ENCODE measurements at regions not wholly inside any gene's neighbourhood (a gene's known extent, or its start where the extent isn't known, plus 50 kb on each side); places are given as distances from the start of the nearest gene placed in this dataset.

GRCh38 chr1:184160236-184160635 is 108.7 kb downstream of the TSEN15 start:
- TF ChIP-seq POLR2A (IDR thresholded peaks at IDR 0.05; ENCODE audit: extremely low read depth, insufficient read length): no peak
- TF ChIP-seq, protein P1, sequence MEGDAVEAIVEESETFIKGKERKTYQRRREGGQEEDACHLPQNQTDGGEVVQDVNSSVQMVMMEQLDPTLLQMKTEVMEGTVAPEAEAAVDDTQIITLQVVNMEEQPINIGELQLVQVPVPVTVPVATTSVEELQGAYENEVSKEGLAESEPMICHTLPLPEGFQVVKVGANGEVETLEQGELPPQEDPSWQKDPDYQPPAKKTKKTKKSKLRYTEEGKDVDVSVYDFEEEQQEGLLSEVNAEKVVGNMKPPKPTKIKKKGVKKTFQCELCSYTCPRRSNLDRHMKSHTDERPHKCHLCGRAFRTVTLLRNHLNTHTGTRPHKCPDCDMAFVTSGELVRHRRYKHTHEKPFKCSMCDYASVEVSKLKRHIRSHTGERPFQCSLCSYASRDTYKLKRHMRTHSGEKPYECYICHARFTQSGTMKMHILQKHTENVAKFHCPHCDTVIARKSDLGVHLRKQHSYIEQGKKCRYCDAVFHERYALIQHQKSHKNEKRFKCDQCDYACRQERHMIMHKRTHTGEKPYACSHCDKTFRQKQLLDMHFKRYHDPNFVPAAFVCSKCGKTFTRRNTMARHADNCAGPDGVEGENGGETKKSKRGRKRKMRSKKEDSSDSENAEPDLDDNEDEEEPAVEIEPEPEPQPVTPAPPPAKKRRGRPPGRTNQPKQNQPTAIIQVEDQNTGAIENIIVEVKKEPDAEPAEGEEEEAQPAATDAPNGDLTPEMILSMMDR (IDR thresholded peaks at IDR 0.05; ENCODE audit: low read depth, low read length): no peak
- TF ChIP-seq MAX (IDR thresholded peaks at IDR 0.05; ENCODE audit: low read depth, low read length): no peak
- TF ChIP-seq MYC (IDR thresholded peaks at IDR 0.05; ENCODE audit: low read depth, low read length): no peak
